ENCODE measurements at regions not wholly inside any gene's neighbourhood (a gene's known extent, or its start where the extent isn't known, plus 50 kb on each side); places are given as distances from the start of the nearest gene placed in this dataset.

DNA sequence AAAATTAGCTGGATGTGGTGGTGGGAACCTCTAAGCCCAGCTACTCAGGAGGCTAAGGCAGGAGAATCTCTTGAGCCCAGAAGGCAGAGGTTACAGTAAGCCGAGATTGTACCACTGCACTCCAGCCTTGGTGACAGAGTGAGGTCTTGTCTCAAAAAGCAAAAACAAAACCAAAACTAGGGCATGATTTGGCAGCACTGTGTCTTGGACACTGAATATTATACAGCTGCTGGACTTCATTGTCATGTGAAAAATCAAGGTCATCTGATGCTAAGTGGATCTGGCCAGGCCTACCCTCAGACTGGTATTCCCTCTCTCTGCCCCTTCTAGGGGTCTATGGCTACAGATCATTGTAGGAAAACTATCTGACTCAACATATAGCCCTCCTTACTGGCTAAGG lies 55.2 kb upstream of the MRPS6 start:
- no peak for TF ChIP-seq EZH2phosphoT487 (IDR thresholded peaks at IDR 0.05; ENCODE audit: low read depth)
- TF ChIP-seq, protein P1, sequence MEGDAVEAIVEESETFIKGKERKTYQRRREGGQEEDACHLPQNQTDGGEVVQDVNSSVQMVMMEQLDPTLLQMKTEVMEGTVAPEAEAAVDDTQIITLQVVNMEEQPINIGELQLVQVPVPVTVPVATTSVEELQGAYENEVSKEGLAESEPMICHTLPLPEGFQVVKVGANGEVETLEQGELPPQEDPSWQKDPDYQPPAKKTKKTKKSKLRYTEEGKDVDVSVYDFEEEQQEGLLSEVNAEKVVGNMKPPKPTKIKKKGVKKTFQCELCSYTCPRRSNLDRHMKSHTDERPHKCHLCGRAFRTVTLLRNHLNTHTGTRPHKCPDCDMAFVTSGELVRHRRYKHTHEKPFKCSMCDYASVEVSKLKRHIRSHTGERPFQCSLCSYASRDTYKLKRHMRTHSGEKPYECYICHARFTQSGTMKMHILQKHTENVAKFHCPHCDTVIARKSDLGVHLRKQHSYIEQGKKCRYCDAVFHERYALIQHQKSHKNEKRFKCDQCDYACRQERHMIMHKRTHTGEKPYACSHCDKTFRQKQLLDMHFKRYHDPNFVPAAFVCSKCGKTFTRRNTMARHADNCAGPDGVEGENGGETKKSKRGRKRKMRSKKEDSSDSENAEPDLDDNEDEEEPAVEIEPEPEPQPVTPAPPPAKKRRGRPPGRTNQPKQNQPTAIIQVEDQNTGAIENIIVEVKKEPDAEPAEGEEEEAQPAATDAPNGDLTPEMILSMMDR (IDR thresholded peaks at IDR 0.05; ENCODE audit: low read depth, low read length): no peak

Data from OCI-LY3 (cell line).